Activated CD8-positive, alpha-beta T cell treated with anti-CD3 and anti-CD28 coated beads for 36 hours (primary cell): ENCODE measurements at regions not wholly inside any gene's neighbourhood (a gene's known extent, or its start where the extent isn't known, plus 50 kb on each side); places are given as distances from the start of the nearest gene placed in this dataset.

ENCODE experiments used
- ATAC-seq: fragments of 200-7000 bp; cut with Tn5 transposase; one replicate; pipeline ENCODE4 v1.10.0; 2021; ENCODE audit warnings: mild to moderate bottlenecking, moderate library complexity
- CTCF ChIA-PET: fragments of 350-600 bp; sonication (Branson Sonifier 250); formaldehyde crosslinking; loops from one replicate; lab custom pipeline; 2021; ENCODE audit warnings: antibody characterized with exemption; lab: Charles Lee
- POLR2A ChIA-PET: fragments of 350-600 bp; sonication (Branson Sonifier 250); formaldehyde crosslinking; loops from one replicate; lab custom pipeline; 2021; ENCODE audit warnings: antibody characterized with exemption; lab: Charles Lee
- DNase-seq: peaks from one replicate; pipeline ENCODE4 v3.0.0-alpha.2; 2020
- H3K27ac Mint-ChIP-seq: one replicate; pipeline ENCODE4 v1.8.0; 2021; ENCODE audit warnings: mild to moderate bottlenecking, mixed read lengths
- H3K27me3 Mint-ChIP-seq: one replicate; pipeline ENCODE4 v1.8.0; 2021; ENCODE audit warnings: mixed read lengths
- H3K36me3 Mint-ChIP-seq: one replicate; pipeline ENCODE4 v1.8.0; 2021; ENCODE audit warnings: low read depth, mixed read lengths
- H3K4me1 Mint-ChIP-seq: one replicate; pipeline ENCODE4 v1.8.0; 2021; ENCODE audit warnings: low read depth, mixed read lengths
- H3K4me3 Mint-ChIP-seq: one replicate; pipeline ENCODE4 v1.8.0; 2021; ENCODE audit warnings: mild to moderate bottlenecking, moderate library complexity, mixed read lengths
- H3K9me3 Mint-ChIP-seq: one replicate; pipeline ENCODE4 v1.8.0; 2021; ENCODE audit warnings: mixed read lengths
- intact Hi-C: fragments of 100-400 bp; cut with micrococcal nuclease; formaldehyde crosslinking; loops from one replicate; pipeline ENCODE4 v1.10.0; 2022
- TF ChIP-seq, protein P1 (sequence below): fragments of 200-600 bp; IDR thresholded peaks from one replicate; pipeline ENCODE4 v1.8.0; 2022; ENCODE audit warnings: antibody characterized with exemption, mild to moderate bottlenecking

DNA sequence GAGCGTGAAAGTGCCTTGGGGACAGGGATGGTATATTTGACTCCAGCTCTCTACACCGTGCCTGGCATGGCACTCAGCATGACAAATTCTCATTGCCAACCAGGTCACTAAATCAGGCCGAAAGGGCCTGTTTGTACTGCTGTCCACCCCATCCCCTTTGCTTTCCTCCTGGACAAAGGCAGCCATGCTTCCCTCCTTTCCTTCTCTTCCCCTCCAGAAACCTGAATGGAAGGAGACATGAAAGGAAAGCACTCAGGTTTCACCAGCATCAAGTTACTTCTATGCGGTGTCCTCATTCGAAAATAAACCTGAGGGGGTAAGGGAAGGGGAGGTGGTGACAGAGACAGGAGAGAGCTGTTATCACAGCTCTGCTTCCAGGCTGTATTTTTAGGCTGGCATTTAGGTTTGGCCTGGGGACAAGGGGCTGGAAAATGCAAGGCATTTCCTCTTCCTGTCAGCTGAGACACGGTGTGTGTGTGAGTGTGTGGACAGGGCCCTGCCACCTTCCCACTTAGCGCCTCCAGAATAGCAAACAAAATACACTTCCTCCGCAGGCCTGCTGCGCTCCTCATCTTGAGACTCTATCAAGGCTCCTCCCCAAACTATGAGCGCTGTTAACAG is 79.9 kb upstream of the COL13A1 start:
- peaks cover 9% of the 10 kb centered on the region for H3K27me3 Mint-ChIP-seq
- no peak overlapping the region for H3K27ac Mint-ChIP-seq
- H3K36me3 Mint-ChIP-seq: no peaks in the 10 kb centered on the region
- H3K4me3 Mint-ChIP-seq: no peak overlapping the region
- ATAC-seq (no peak), DNase-seq (no peak)
- intact Hi-C loops: no loop called here
- TF ChIP-seq, protein P1, sequence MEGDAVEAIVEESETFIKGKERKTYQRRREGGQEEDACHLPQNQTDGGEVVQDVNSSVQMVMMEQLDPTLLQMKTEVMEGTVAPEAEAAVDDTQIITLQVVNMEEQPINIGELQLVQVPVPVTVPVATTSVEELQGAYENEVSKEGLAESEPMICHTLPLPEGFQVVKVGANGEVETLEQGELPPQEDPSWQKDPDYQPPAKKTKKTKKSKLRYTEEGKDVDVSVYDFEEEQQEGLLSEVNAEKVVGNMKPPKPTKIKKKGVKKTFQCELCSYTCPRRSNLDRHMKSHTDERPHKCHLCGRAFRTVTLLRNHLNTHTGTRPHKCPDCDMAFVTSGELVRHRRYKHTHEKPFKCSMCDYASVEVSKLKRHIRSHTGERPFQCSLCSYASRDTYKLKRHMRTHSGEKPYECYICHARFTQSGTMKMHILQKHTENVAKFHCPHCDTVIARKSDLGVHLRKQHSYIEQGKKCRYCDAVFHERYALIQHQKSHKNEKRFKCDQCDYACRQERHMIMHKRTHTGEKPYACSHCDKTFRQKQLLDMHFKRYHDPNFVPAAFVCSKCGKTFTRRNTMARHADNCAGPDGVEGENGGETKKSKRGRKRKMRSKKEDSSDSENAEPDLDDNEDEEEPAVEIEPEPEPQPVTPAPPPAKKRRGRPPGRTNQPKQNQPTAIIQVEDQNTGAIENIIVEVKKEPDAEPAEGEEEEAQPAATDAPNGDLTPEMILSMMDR: no peak
- H3K4me1 Mint-ChIP-seq: no peaks in the 10 kb centered on the region
- ChIA-PET CTCF (interaction anchor here (2.3 to 10.0 kb wide), 2 partner anchors 76 to 206 kb away, joined by 8 to 94 read pairs; no protein-coding TSS in a partner anchor), POLR2A (interaction anchor here (0.6 kb wide), 1 partner anchor 10 kb away, joined by 3 read pairs; no protein-coding TSS in a partner anchor)
- no peaks in the 10 kb centered on the region for H3K9me3 Mint-ChIP-seq

DNA sequence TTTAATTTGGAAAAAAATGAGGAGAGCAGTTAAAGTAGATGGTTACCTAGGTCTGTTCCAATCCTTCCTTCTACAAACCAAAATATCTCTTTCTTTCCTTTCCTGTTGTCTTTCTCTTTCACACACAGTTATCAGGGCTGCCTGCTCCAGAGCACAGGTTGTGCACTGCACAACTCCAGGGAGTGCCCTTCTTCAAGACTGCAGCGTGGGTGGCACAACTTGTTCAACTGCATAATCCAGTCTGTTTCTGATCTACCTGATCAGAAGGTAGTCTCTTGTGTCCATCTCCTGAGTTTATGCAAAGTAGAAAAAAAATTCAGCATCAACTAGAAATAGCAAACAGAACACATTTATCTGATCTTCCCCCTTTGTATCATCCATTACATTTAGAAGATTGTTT is 78.1 kb upstream of the COL13A1 start:
- intact Hi-C loops: no loop called here
- Mint-ChIP-seq H3K27me3 (peaks cover 9% of the 10 kb centered on the region), H3K36me3 (no peaks in the 10 kb centered on the region), H3K4me3 (no peak overlapping the region), H3K4me1 (peaks cover 3% of the 10 kb centered on the region), H3K9me3 (no peaks in the 10 kb centered on the region), H3K27ac (no peak overlapping the region)
- DNase-seq (no peak), ATAC-seq (no peak)
- ChIA-PET CTCF (no interaction called here), POLR2A (no interaction called here)
- TF ChIP-seq, protein P1: no peak

DNA sequence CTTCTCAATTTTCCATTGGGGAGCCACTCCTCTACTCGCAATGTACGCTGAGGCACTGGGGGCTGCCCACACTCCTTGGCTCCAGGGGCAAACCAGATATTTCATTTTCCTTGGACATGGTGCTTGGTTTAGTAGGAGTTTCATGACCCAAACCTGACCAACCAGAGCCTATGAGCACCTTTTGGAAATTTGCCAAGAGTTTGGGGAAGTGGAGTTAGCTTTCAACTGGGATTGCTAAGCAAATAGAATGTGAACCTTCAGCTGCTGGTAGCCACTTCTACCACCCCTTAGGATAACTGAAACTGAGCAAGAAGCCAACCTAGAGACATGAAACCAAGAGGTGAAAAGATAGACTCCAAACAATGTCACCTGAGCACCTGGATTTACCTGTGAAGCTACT is 74.9 kb upstream of the COL13A1 start:
- no peaks in the 10 kb centered on the region for H3K36me3 Mint-ChIP-seq
- TF ChIP-seq, protein P1: no peak
- no peaks in the 10 kb centered on the region for H3K9me3 Mint-ChIP-seq
- intact Hi-C loops: no loop called here
- no peak for DNase-seq
- POLR2A ChIA-PET: no interaction called here
- peaks cover 9% of the 10 kb centered on the region for H3K27me3 Mint-ChIP-seq
- CTCF ChIA-PET: interaction anchor here (4.2 kb wide), 1 partner anchor 9 kb away, joined by 28 read pairs; no protein-coding TSS in a partner anchor
- H3K27ac Mint-ChIP-seq: no peak overlapping the region
- ATAC-seq: no peak
- H3K4me1 Mint-ChIP-seq: peaks cover 3% of the 10 kb centered on the region
- H3K4me3 Mint-ChIP-seq: no peak overlapping the region

DNA sequence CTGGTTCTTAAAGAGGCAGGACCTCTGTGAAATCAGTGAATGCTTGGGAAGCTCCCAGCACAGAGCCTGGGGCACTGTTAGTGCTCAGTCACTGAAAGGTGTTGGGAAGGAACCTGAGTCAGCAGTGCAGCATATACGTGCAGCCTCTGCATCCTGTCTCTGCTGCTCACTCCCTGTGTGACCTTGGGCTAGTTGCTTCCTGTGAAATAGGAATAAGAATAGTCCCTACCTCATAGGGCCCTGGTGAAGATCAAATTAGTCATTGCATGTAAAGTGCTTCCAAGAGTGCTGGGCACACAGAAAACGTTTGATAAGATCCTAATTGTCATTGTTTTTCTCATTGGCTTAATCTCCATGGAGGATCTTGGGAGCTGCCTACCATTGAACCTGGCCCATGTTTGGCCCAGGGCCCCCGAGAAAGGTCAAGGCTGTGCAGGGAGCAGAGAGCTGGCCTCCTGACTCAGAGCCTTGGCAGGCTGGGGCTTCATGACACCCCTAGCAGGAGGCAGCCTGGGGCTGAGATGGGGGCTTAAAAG is 73.3 kb upstream of the COL13A1 start:
- intact Hi-C loops: no loop called here
- Mint-ChIP-seq H3K4me1 (peaks cover 3% of the 10 kb centered on the region), H3K36me3 (no peaks in the 10 kb centered on the region), H3K27ac (no peak overlapping the region), H3K9me3 (no peaks in the 10 kb centered on the region), H3K27me3 (peaks cover 9% of the 10 kb centered on the region), H3K4me3 (no peak overlapping the region)
- TF ChIP-seq, protein P1: no peak
- ChIA-PET CTCF (interaction anchor here (1.0 to 4.2 kb wide), 4 partner anchors 11 to 187 kb away, joined by 3 to 28 read pairs (median 4); no protein-coding TSS in a partner anchor), POLR2A (no interaction called here)
- peak; percentile 79 for ATAC-seq
- no peak for DNase-seq

DNA sequence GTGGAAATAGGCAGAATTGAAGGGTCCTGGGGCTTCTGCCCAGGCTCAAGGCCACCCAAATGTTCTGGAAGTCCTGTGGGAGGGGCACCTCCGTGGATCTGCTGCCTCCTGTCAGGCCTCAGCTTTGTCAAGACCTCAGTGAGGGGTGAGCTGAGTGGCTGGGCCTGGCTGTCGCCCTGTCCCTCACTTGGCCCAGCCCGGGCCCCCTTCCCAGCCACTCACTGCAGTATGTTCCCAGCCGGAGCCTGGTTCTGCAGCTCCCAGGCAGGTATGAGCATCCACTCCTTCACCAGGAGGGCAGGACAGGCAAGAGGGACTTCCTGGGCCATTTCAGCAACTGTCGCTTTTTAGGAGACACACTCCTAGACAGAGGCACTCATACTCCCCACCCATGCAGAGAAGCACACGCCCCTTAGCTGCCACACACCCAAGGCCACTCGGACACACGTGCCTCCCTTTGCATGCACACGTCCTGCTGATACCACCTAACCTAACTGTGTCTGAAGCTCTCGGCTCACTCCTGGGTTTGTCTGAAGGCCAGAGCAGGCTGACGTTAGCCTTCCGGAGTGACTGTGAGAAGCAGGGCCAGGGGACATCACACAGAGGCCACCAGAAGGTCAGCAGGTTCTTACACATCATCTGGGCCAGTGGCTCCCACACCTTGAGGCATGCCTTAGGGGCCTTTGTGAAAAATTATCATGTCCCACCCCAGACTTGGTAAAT is 72.2 kb upstream of the COL13A1 start:
- Mint-ChIP-seq H3K36me3 (no peaks in the 10 kb centered on the region), H3K27me3 (peaks cover 9% of the 10 kb centered on the region), H3K4me3 (no peak overlapping the region), H3K27ac (no peak overlapping the region), H3K9me3 (no peaks in the 10 kb centered on the region), H3K4me1 (peaks cover 11% of the 10 kb centered on the region)
- DNase-seq: no peak
- ATAC-seq: no peak
- intact Hi-C loops: no loop called here
- POLR2A ChIA-PET: no interaction called here
- TF ChIP-seq, protein P1: no peak
- CTCF ChIA-PET: interaction anchor here (1.4 to 4.2 kb wide), 2 partner anchors 12 to 71 kb away, joined by 4 to 28 read pairs; no protein-coding TSS in a partner anchor
